ENCODE measurements at regions not wholly inside any gene's neighbourhood (a gene's known extent, or its start where the extent isn't known, plus 50 kb on each side); places are given as distances from the start of the nearest gene placed in this dataset.
A peak's percentile ranks its signal among the peaks of the same experiment; 100 is the strongest.

GRCh38 chr18:45357686-45358470 is 257.4 kb upstream of the SLC14A2 start:
- no peak for TF ChIP-seq CTCF (IDR thresholded peaks at IDR 0.05)

GRCh38 chr18:45359275-45360009 is 255.8 kb upstream of the SLC14A2 start:
- Histone ChIP-seq H3K4me3 (no peak overlapping the region), H3K9me3 (no peaks in the 10 kb centered on the region), H3K27me3 (no peaks in the 10 kb centered on the region), H3K4me1 (no peaks in the 10 kb centered on the region), H3K27ac (no peak overlapping the region), H3K36me3 (no peaks in the 10 kb centered on the region)
- DNase-seq: no peak
- ATAC-seq: peak; percentile 93
- no peak for TF ChIP-seq CTCF (IDR thresholded peaks at IDR 0.05)
- intact Hi-C loops (cut with DNase I): no loop called here

More at GRCh38 chr18:45357686-45358470, 257.4 kb upstream of the SLC14A2 start:
- no peaks in the 10 kb centered on the region for H3K27me3 ChIP-seq
- no peaks in the 10 kb centered on the region for H3K9me3 ChIP-seq
- DNase-seq (no peak), ATAC-seq (no peak)
- H3K27ac ChIP-seq: no peak overlapping the region
- H3K4me1 ChIP-seq: no peaks in the 10 kb centered on the region
- intact Hi-C loops (cut with DNase I): no loop called here
- no peak overlapping the region for H3K4me3 ChIP-seq
- no peaks in the 10 kb centered on the region for H3K36me3 ChIP-seq

- Histone ChIP-seq H3K36me3 (no peaks in the 10 kb centered on the region), H3K27me3 (no peaks in the 10 kb centered on the region), H3K27ac (no peak overlapping the region), H3K4me3 (no peak overlapping the region), H3K9me3 (no peaks in the 10 kb centered on the region), H3K4me1 (peaks cover 5% of the 10 kb centered on the region)
- no peak for TF ChIP-seq CTCF (IDR thresholded peaks at IDR 0.05)
- no peak for ATAC-seq
- no peak for DNase-seq
- intact Hi-C loops (cut with DNase I): no loop called here
Observed at GRCh38 chr18:45361125-45361851, 254.0 kb upstream of the SLC14A2 start.

GRCh38 chr18:45363196-45363595 is 252.1 kb upstream of the SLC14A2 start:
- DNase-seq (no peak), ATAC-seq (no peak)
- TF ChIP-seq CTCF (IDR thresholded peaks at IDR 0.05): no peak
- H3K4me3 ChIP-seq: no peak overlapping the region
- H3K9me3 ChIP-seq: no peaks in the 10 kb centered on the region
- no peaks in the 10 kb centered on the region for H3K36me3 ChIP-seq
- H3K27ac ChIP-seq: no peak overlapping the region
- H3K4me1 ChIP-seq: peaks cover 5% of the 10 kb centered on the region
- H3K27me3 ChIP-seq: no peaks in the 10 kb centered on the region
- intact Hi-C loops (cut with DNase I): no loop called here

GRCh38 chr18:45365835-45366234 is 249.4 kb upstream of the SLC14A2 start:
- Histone ChIP-seq H3K27ac (no peak overlapping the region), H3K4me3 (no peak overlapping the region), H3K4me1 (peaks cover 5% of the 10 kb centered on the region), H3K9me3 (no peaks in the 10 kb centered on the region), H3K36me3 (no peaks in the 10 kb centered on the region), H3K27me3 (no peaks in the 10 kb centered on the region)
- no peak for ATAC-seq
- intact Hi-C loops (cut with DNase I): no loop called here
- TF ChIP-seq CTCF (IDR thresholded peaks at IDR 0.05): no peak
- DNase-seq: no peak

Data from upper lobe of right lung (tissue), 1 donor.